ENCODE measurements at regions not wholly inside any gene's neighbourhood (a gene's known extent, or its start where the extent isn't known, plus 50 kb on each side); places are given as distances from the start of the nearest gene placed in this dataset.

DNA sequence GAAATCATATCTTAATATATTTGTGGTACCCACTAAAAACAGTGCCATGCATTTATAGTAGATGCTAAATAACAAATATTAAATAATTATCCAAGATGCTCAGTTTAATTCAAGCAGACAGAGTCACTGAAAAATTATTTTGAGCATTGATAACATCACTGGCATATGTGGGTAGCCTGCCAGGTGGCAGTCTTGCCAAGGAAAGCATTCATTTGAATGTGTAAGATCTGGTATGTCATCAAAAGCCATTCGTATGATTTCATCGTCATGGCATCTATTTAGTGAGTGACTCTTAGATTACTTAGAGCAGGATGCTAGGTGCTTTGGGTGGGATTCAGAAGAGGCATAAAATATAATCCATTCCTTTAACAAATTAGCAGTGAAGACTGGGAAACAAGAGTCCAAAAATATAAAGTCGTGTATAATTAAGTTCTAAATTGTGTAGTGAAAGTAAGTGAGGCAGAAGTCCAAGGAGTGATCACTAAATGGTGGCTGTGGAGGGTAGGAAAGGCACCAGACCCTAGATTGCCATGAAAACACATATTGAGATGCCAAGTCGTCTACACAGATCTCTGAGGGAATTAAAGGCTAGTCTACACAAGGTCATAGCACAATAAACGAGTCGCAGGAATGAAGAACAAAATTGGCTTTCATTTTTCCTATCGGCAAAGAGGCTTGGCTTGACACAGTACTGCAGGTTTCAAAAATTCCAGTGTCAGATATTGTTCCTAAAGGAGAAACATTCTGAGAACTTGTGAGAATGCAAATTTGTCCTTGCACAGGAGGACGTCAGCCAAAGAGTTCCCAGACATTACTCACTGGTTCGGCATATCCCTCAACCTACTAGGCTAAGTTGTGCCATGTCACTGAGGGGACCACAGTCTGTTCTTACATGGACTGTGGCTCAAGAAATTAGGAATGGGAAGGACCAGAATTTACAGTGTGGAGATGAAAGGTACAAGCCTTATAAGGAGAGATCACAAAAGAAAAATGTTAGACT is 130.8 kb downstream of the LYPLAL1 start:
- WGBS (ENCODE audit: insufficient coverage), result 66% methylated on average over 5 of the region's 9 CpGs
- Histone ChIP-seq H3K27ac (ENCODE audit: low read depth, low read length) (no peak overlapping the region), H3K4me3 (ENCODE audit: low read depth, low read length) (no peak overlapping the region), H3K4me1 (ENCODE audit: control insufficient read depth, insufficient read depth, low read length) (no peaks in the 10 kb centered on the region), H3K27me3 (ENCODE audit: control insufficient read depth, insufficient read depth, low read length) (no peaks in the 10 kb centered on the region), H3K9me3 (ENCODE audit: control insufficient read depth, insufficient read depth, low read length) (no peaks in the 10 kb centered on the region), H3K36me3 (ENCODE audit: control insufficient read depth, insufficient read depth, low read length) (no peaks in the 10 kb centered on the region)
- no peak for DNase-seq (ENCODE audit: low read depth in 4 of 6, low spot score in 6 of 6)

DNA sequence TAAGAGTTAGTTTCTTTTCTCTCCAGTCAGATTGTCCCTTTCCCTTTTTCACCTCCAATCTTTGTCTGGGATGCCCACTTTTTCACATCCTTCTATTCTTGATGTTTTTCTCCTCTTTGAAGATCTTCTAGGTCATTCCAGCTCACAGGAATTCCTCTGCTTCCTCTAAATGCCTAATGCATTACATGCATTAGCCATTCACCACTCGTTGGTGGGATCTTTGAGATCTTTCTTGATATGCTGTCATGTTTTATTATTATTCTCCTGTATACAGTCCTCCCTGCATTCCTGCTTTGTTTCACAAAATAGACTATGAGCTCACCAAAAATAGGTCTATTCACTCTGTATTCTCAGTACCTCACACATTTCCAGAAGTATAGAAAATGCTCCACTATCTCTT is 129.0 kb downstream of the LYPLAL1 start:
- H3K4me1 ChIP-seq (ENCODE audit: control insufficient read depth, insufficient read depth, low read length), result no peaks in the 10 kb centered on the region
- no peak overlapping the region for H3K4me3 ChIP-seq (ENCODE audit: low read depth, low read length)
- H3K36me3 ChIP-seq (ENCODE audit: control insufficient read depth, insufficient read depth, low read length), result no peaks in the 10 kb centered on the region
- no peak for DNase-seq (ENCODE audit: low read depth in 4 of 6, low spot score in 6 of 6)
- no peaks in the 10 kb centered on the region for H3K27me3 ChIP-seq (ENCODE audit: control insufficient read depth, insufficient read depth, low read length)
- WGBS (ENCODE audit: insufficient coverage), result no CpG with 5 or more reads among the region's 1 CpG
- no peak overlapping the region for H3K27ac ChIP-seq (ENCODE audit: low read depth, low read length)
- no peaks in the 10 kb centered on the region for H3K9me3 ChIP-seq (ENCODE audit: control insufficient read depth, insufficient read depth, low read length)

DNA sequence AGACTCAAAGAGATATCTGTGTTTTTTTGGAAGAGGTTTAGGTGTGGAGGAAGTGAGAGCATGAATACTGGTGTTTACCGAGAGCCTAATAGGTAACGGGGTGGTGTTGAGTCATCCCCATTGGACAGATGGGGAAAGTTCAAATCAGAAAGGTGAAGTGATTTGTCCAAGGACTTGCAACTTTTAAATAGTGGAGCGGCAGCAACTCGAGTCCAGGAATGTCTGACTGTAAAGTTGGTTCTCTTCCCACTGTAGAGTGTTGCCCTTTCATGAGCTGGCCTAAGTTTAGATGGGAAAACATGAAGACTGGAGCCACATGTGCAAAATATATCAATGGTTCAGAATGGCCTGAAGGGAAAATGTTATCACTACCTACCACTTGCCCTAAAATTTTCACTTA is 125.7 kb downstream of the LYPLAL1 start:
- no peaks in the 10 kb centered on the region for H3K4me1 ChIP-seq (ENCODE audit: control insufficient read depth, insufficient read depth, low read length)
- no peak overlapping the region for H3K4me3 ChIP-seq (ENCODE audit: low read depth, low read length)
- no peaks in the 10 kb centered on the region for H3K36me3 ChIP-seq (ENCODE audit: control insufficient read depth, insufficient read depth, low read length)
- no peak overlapping the region for H3K27ac ChIP-seq (ENCODE audit: low read depth, low read length)
- no peak for DNase-seq (ENCODE audit: low read depth in 4 of 6, low spot score in 6 of 6)
- H3K27me3 ChIP-seq (ENCODE audit: control insufficient read depth, insufficient read depth, low read length), result no peaks in the 10 kb centered on the region
- H3K9me3 ChIP-seq (ENCODE audit: control insufficient read depth, insufficient read depth, low read length), result no peaks in the 10 kb centered on the region
- 99% methylated on average over 4 of the region's 4 CpGs for WGBS (ENCODE audit: insufficient coverage)

DNA sequence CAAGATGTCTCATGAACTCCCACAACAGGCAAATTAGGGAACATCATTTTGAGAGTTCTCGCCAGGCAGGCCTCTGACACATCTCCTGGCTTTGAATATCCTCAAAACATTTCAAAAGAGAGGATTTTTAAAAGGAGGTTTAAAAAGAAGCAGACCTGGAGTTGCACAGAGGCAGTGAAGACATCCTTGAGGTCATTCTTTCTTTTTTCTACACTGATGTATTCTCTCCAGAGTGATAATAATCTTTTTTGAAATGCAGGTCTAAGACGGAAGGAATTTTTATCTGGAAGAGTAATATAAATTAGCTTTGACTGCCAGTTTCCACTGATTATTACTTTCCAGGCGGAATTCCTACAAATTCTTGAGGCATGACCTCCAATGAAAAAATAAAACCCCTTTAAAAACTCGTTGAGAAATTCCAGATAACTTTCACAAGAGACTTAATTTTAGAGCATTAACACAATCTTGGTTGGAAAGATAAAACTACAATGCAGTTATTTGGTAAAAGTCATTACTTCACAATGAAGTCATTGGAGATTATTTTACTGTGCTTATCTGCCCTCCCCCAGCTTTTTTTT is 125.0 kb downstream of the LYPLAL1 start:
- Histone ChIP-seq H3K9me3 (ENCODE audit: control insufficient read depth, insufficient read depth, low read length) (no peaks in the 10 kb centered on the region), H3K4me1 (ENCODE audit: control insufficient read depth, insufficient read depth, low read length) (no peaks in the 10 kb centered on the region), H3K27me3 (ENCODE audit: control insufficient read depth, insufficient read depth, low read length) (no peaks in the 10 kb centered on the region), H3K27ac (ENCODE audit: low read depth, low read length) (no peak overlapping the region), H3K36me3 (ENCODE audit: control insufficient read depth, insufficient read depth, low read length) (no peaks in the 10 kb centered on the region), H3K4me3 (ENCODE audit: low read depth, low read length) (no peak overlapping the region)
- no CpG with 5 or more reads among the region's 4 CpGs for WGBS (ENCODE audit: insufficient coverage)
- DNase-seq (ENCODE audit: low read depth in 4 of 6, low spot score in 6 of 6), result no peak

DNA sequence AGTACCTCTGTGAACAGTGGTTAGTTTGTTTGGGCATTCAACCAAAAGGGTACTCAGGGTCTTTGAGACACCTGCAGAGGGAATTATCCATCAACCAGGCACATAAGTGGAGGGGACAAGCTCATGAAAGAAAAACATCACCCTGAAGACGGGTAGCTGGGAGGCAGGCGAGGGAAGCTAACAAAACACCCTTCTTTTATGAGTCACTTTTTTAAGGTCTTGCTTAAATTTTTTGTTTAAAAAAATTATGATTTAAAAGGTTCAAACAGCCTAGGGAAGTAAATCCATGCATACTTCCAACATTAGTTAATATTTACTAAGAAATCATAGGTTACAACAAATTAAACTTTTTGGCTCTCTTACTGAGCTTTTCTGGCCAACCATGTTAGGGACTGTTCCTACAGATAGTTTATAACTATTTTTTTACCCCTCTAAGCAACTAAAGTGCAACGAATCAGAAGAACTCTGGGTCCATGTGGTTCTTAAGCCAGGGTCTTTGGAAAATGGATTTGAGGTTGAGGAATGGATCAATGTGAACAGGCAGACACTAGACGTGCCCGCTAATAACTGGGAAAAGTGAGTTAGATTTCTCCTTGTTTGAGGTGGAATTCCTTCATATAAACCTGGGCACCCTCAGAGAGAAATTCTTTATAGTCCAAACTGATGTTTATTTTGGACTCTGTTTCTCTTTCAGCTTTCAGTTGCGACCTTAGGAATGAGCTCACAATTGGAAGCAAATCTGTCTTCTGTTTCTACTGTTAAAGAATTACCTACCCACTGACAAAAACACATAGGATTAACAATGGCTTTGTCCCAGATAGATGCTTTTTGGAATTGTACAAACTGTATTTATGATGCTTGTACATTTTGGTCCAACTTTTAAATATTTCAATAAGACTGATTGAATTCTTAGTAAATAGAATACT is 123.0 kb downstream of the LYPLAL1 start:
- Histone ChIP-seq H3K9me3 (ENCODE audit: control insufficient read depth, insufficient read depth, low read length) (no peaks in the 10 kb centered on the region), H3K27ac (ENCODE audit: low read depth, low read length) (no peak overlapping the region), H3K27me3 (ENCODE audit: control insufficient read depth, insufficient read depth, low read length) (no peaks in the 10 kb centered on the region), H3K36me3 (ENCODE audit: control insufficient read depth, insufficient read depth, low read length) (no peaks in the 10 kb centered on the region), H3K4me1 (ENCODE audit: control insufficient read depth, insufficient read depth, low read length) (no peaks in the 10 kb centered on the region), H3K4me3 (ENCODE audit: low read depth, low read length) (no peak overlapping the region)
- WGBS (ENCODE audit: insufficient coverage), result 100% methylated on average over 1 of the region's 6 CpGs
- no peak for DNase-seq (ENCODE audit: low read depth in 4 of 6, low spot score in 6 of 6)

DNA sequence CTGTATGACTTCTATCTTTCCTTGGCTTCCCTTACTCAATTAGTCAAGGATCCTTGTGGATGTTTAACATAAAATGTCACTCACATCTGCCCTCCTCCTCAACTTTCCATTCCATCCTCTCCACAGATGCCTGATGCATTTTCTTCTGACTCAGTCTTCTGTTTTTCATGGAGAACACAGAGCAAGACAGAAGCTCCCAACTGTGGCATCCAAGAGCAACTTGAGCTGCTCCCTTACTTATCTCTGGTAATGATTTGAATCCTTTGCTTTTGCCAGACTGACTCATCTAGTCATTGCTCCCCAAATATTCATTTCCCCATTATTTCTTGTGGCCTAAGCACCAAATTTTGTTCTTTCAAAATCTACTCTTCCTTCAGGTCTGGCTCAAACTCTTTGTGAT is 120.6 kb downstream of the LYPLAL1 start:
- Histone ChIP-seq H3K9me3 (ENCODE audit: control insufficient read depth, insufficient read depth, low read length) (no peaks in the 10 kb centered on the region), H3K4me1 (ENCODE audit: control insufficient read depth, insufficient read depth, low read length) (no peaks in the 10 kb centered on the region), H3K27me3 (ENCODE audit: control insufficient read depth, insufficient read depth, low read length) (no peaks in the 10 kb centered on the region), H3K27ac (ENCODE audit: low read depth, low read length) (no peak overlapping the region), H3K4me3 (ENCODE audit: low read depth, low read length) (no peak overlapping the region), H3K36me3 (ENCODE audit: control insufficient read depth, insufficient read depth, low read length) (no peaks in the 10 kb centered on the region)
- DNase-seq (ENCODE audit: low read depth in 4 of 6, low spot score in 6 of 6), result no peak

DNA sequence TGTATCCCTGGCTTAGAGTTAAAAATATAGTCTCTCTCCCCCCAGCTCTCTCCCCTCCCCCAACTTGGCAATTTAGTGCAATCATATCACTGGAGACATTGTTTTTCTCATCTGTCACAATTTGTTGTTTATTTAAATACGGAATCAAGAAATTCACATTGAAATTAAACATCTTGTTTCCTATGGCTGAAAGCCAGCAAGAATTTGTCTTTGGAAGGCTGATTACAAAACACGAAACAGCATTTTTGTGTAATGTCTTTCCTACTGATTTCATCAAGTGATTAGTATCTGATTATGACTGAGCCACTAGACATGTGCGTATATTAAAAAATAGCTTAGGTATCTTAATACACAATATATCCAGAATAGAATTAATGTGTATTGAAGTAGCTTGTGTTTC is 119.7 kb downstream of the LYPLAL1 start:
- Histone ChIP-seq H3K27ac (ENCODE audit: low read depth, low read length) (no peak overlapping the region), H3K36me3 (ENCODE audit: control insufficient read depth, insufficient read depth, low read length) (no peaks in the 10 kb centered on the region), H3K9me3 (ENCODE audit: control insufficient read depth, insufficient read depth, low read length) (no peaks in the 10 kb centered on the region), H3K4me3 (ENCODE audit: low read depth, low read length) (no peak overlapping the region), H3K4me1 (ENCODE audit: control insufficient read depth, insufficient read depth, low read length) (no peaks in the 10 kb centered on the region), H3K27me3 (ENCODE audit: control insufficient read depth, insufficient read depth, low read length) (no peaks in the 10 kb centered on the region)
- DNase-seq (ENCODE audit: low read depth in 4 of 6, low spot score in 6 of 6), result peak in 1 of 6 donors; percentile 26
- WGBS (ENCODE audit: insufficient coverage), result no CpG with 5 or more reads among the region's 3 CpGs

DNA sequence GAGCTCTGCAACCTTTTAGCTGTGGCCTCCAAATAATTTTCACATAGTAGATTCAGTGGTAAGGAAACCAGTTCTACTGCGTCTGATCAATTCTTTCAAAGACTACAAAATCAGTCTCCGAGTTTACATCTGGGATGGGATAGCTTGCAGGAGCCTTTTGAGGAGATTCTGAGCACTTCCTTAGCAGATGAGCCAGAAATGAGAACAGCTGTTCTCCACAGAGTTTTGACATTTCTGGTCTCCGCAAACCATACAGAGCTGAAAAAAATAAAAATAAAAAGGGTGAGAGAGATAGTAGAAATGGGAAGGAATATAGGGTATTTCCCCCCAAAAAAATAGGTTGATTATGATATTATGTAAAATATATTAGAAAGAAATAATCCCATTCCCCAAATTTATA is 119.3 kb downstream of the LYPLAL1 start:
- WGBS (ENCODE audit: insufficient coverage), result no CpG with 5 or more reads among the region's 3 CpGs
- Histone ChIP-seq H3K27ac (ENCODE audit: low read depth, low read length) (no peak overlapping the region), H3K27me3 (ENCODE audit: control insufficient read depth, insufficient read depth, low read length) (no peaks in the 10 kb centered on the region), H3K4me3 (ENCODE audit: low read depth, low read length) (no peak overlapping the region), H3K9me3 (ENCODE audit: control insufficient read depth, insufficient read depth, low read length) (no peaks in the 10 kb centered on the region), H3K36me3 (ENCODE audit: control insufficient read depth, insufficient read depth, low read length) (no peaks in the 10 kb centered on the region), H3K4me1 (ENCODE audit: control insufficient read depth, insufficient read depth, low read length) (no peaks in the 10 kb centered on the region)
- DNase-seq (ENCODE audit: low read depth in 4 of 6, low spot score in 6 of 6), result no peak

DNA sequence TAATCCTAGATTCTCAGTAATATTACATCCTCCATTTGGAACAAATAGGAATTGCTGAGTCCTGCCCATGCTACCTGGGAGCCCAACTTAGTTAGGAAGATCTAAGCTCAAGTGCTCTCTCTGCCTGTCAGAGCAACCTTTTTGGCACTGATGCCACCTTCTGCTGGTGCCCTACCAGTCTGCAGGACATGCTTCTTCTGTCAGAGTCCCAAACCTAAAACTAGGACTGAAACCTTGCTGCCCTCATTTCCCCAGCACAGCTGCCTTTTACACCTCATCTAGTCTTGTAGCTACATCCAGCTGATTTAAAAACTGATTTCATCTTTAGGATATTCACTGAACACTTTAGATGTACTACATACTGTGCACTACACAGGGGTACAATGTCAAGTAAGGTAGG is 118.7 kb downstream of the LYPLAL1 start:
- Histone ChIP-seq H3K36me3 (ENCODE audit: control insufficient read depth, insufficient read depth, low read length) (no peaks in the 10 kb centered on the region), H3K27me3 (ENCODE audit: control insufficient read depth, insufficient read depth, low read length) (no peaks in the 10 kb centered on the region), H3K9me3 (ENCODE audit: control insufficient read depth, insufficient read depth, low read length) (no peaks in the 10 kb centered on the region), H3K4me1 (ENCODE audit: control insufficient read depth, insufficient read depth, low read length) (no peaks in the 10 kb centered on the region), H3K27ac (ENCODE audit: low read depth, low read length) (no peak overlapping the region), H3K4me3 (ENCODE audit: low read depth, low read length) (no peak overlapping the region)
- DNase-seq (ENCODE audit: low read depth in 4 of 6, low spot score in 6 of 6), result no peak
